WTC11 (cell line): ENCODE measurements at regions not wholly inside any gene's neighbourhood (a gene's known extent, or its start where the extent isn't known, plus 50 kb on each side); places are given as distances from the start of the nearest gene placed in this dataset.

Experiments
- ATAC-seq: fragments of 200-7000 bp; cut with Tn5 transposase; 2 replicates; pipeline ENCODE4 v1.10.0; 2021; ENCODE audit warnings: mild to moderate bottlenecking, moderate library complexity
- CTCF ChIA-PET: fragments of 300-600 bp; sonication (Branson Sonifier 250); formaldehyde crosslinking; loops from one replicate; lab custom pipeline; 2021; ENCODE audit warnings: antibody characterized with exemption; lab: Charles Lee
- POLR2A ChIA-PET: fragments of 350-600 bp; sonication (Branson Sonifier 250); formaldehyde crosslinking; loops from one replicate; lab custom pipeline; 2021; ENCODE audit warnings: antibody characterized with exemption; lab: Charles Lee
- DNase-seq: peaks from one replicate; pipeline ENCODE4 v3.0.0; 2021; ENCODE audit warnings: low spot score
- H3K27ac Mint-ChIP-seq: 2 replicates; pipeline ENCODE4 v1.8.0; 2021; ENCODE audit warnings: mixed read lengths
- H3K27me3 Mint-ChIP-seq: 2 replicates; pipeline ENCODE4 v1.8.0; 2021; ENCODE audit warnings: low read depth, mild to moderate bottlenecking, moderate library complexity, mixed read lengths
- H3K36me3 Mint-ChIP-seq: 2 replicates; pipeline ENCODE4 v1.8.0; 2021; ENCODE audit warnings: mixed read lengths
- H3K4me1 Mint-ChIP-seq: 2 replicates; pipeline ENCODE4 v1.8.0; 2022; ENCODE audit warnings: mixed read lengths
- H3K4me3 Mint-ChIP-seq: 2 replicates; pipeline ENCODE4 v1.8.0; 2021; ENCODE audit warnings: mild to moderate bottlenecking, moderate library complexity, mixed read lengths
- H3K9me3 Mint-ChIP-seq: 2 replicates; pipeline ENCODE4 v1.8.0; 2021; ENCODE audit warnings: mixed read lengths
- CBFB ChIP-seq: sonication (generic); formaldehyde crosslinking; IDR thresholded peaks from 2 replicates; pipeline ENCODE4 v1.8.1; 2022; ENCODE audit warnings: mild to moderate bottlenecking, low read depth, missing genetic modification reagents
- CREB1 ChIP-seq: sonication (generic); formaldehyde crosslinking; IDR thresholded peaks from 2 replicates; pipeline ENCODE4 v1.8.0; 2023; ENCODE audit warnings: mild to moderate bottlenecking, missing genetic modification reagents
- GTF2I ChIP-seq: fragments of 250-450 bp; sonication (Bioruptor Pico); conservative IDR thresholded peaks from 2 replicates; pipeline ENCODE4 v1.4.0; 2021; ENCODE audit warnings: mild to moderate bottlenecking
- JUN ChIP-seq: sonication (generic); formaldehyde crosslinking; IDR thresholded peaks from 2 replicates; pipeline ENCODE4 v1.8.0; 2023; ENCODE audit warnings: mild to moderate bottlenecking, missing genetic modification reagents
- KAT7 ChIP-seq: sonication (generic); formaldehyde crosslinking; IDR thresholded peaks from 2 replicates; pipeline ENCODE4 v1.8.1; 2023; ENCODE audit warnings: missing genetic modification reagents, mild to moderate bottlenecking, borderline replicate concordance
- NFE2L1 ChIP-seq: sonication (generic); formaldehyde crosslinking; IDR thresholded peaks from 2 replicates; pipeline ENCODE4 v1.8.1; 2023; ENCODE audit warnings: missing genetic modification reagents
- NFYB ChIP-seq: sonication (generic); formaldehyde crosslinking; conservative IDR thresholded peaks from 2 replicates; pipeline ENCODE4 v1.8.0; 2022; ENCODE audit warnings: low read depth, missing genetic modification reagents
- NR3C1 ChIP-seq: sonication (generic); formaldehyde crosslinking; conservative IDR thresholded peaks from 2 replicates; pipeline ENCODE4 v1.8.1; 2023; ENCODE audit warnings: low read depth, mild to moderate bottlenecking, missing genetic modification reagents
- SP1 ChIP-seq: sonication (generic); formaldehyde crosslinking; conservative IDR thresholded peaks from 2 replicates; pipeline ENCODE4 v1.8.1; 2022; ENCODE audit warnings: missing genetic modification reagents
- TEAD4 ChIP-seq: sonication (generic); formaldehyde crosslinking; IDR thresholded peaks from 2 replicates; pipeline ENCODE4 v1.8.0; 2022; ENCODE audit warnings: mild to moderate bottlenecking, missing genetic modification reagents
- TP53 ChIP-seq: sonication (generic); formaldehyde crosslinking; IDR thresholded peaks from 2 replicates; pipeline ENCODE4 v1.8.1; 2023; ENCODE audit warnings: mild to moderate bottlenecking, missing genetic modification reagents
- ZNF121 ChIP-seq: sonication (generic); formaldehyde crosslinking; IDR thresholded peaks from 2 replicates; pipeline ENCODE4 v1.8.0; 2023; ENCODE audit warnings: missing genetic modification reagents
- ZNF423 ChIP-seq: fragments of 250-450 bp; sonication (Bioruptor Pico); IDR thresholded peaks from 2 replicates; pipeline ENCODE4 v2.1.2; 2022; ENCODE audit warnings: mild to moderate bottlenecking, moderate library complexity
- ZNF671 ChIP-seq: fragments of 250-450 bp; sonication (Bioruptor Pico); IDR thresholded peaks from 2 replicates; pipeline ENCODE4 v1.8.0; 2021; ENCODE audit warnings: mild to moderate bottlenecking
- TF ChIP-seq, protein P1 (sequence below): sonication (generic); formaldehyde crosslinking; IDR thresholded peaks from 2 replicates; pipeline ENCODE4 v1.8.0; 2022; ENCODE audit warnings: mild to moderate bottlenecking, missing genetic modification reagents
- TF ChIP-seq, protein P2 (sequence below): fragments of 250-450 bp; sonication (Bioruptor Pico); IDR thresholded peaks from 2 replicates; pipeline ENCODE4 v1.9.0; 2021; ENCODE audit warnings: mild to moderate bottlenecking
- TF ChIP-seq, protein P3 (sequence below): sonication (generic); formaldehyde crosslinking; IDR thresholded peaks from 2 replicates; pipeline ENCODE4 v1.8.0; 2022; ENCODE audit warnings: missing genetic modification reagents
- TF ChIP-seq, protein P4 (sequence below): fragments of 250-450 bp; sonication (Bioruptor Pico); IDR thresholded peaks from 2 replicates; pipeline ENCODE4 v1.9.0; 2021; ENCODE audit warnings: moderate library complexity, mild to moderate bottlenecking, inconsistent platforms, borderline replicate concordance
- TF ChIP-seq, protein P5 (sequence below): sonication (generic); formaldehyde crosslinking; IDR thresholded peaks from 2 replicates; pipeline ENCODE4 v1.8.0; 2023; ENCODE audit warnings: missing genetic modification reagents, mild to moderate bottlenecking, borderline replicate concordance

DNA sequence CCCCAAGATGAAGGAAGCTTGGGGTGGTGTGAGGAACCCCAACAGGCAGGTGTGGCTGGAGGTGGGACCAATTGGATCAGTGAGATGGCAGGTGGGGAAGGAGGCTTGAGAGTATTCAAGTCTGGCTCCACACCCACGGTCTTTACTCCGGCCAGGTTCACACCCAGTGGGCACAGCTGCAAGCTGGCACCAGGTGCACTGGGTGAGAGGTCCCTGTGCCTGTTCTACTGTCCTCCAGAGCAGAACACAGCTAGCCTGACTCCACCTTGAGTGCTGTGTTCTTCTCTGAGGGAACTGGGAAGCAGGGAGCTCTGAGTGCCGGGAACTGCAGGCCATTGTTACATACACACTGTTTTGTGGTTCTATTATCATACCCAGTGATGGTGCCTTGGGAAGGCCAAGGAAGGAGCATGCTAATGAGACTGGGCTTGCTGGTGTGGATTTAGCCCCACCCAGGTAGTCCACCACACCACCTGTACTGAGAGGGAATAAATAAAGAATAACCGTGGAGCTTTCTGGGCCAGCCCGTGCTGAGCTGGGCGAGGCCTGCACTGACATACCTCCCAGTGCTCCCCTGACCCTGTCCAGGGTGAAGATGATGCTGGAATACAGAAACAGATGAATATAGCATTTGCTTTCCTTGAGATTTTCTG, 93.4 kb downstream of the ABHD5 start:
- Mint-ChIP-seq H3K4me1 (no peaks in the 10 kb centered on the region), H3K9me3 (peaks cover 9% of the 10 kb centered on the region), H3K27ac (no peak overlapping the region), H3K4me3 (no peak overlapping the region), H3K27me3 (peaks cover 3% of the 10 kb centered on the region), H3K36me3 (no peaks in the 10 kb centered on the region)
- CTCF ChIA-PET: interaction anchor here (0.8 kb wide), 1 partner anchor 71 kb away, joined by 3 read pairs; no protein-coding TSS in a partner anchor
- ATAC-seq (no peak), DNase-seq (no peak)
- no peak for TF ChIP-seq NR3C1 (CRISPR knock-in tag)
- TF ChIP-seq GTF2I (CRISPR knock-in tag): no peak
- TF ChIP-seq, protein P1, sequence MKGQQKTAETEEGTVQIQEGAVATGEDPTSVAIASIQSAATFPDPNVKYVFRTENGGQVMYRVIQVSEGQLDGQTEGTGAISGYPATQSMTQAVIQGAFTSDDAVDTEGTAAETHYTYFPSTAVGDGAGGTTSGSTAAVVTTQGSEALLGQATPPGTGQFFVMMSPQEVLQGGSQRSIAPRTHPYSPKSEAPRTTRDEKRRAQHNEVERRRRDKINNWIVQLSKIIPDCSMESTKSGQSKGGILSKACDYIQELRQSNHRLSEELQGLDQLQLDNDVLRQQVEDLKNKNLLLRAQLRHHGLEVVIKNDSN (CRISPR knock-in tag): no peak
- no peak for TF ChIP-seq CBFB
- TF ChIP-seq ZNF121 (CRISPR knock-in tag): no peak
- POLR2A ChIA-PET: no interaction called here

DNA sequence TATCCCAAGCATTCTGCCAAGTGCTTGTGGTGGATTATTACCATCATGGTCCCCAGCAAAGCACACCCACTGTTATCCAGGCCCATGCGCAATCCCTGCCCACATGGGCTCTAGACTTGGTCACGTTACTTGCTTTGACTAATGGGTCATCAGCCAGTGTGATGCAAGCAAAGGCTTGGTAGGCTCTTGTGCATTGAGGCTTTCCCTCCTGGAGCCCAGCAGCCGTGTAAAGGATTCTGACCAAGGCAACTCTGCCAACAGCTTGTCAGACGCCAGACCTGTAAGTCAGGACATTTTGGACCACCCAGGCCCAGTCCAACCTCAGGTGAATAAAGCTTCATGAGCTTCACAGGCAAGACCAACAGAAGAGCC, 93.9 kb downstream of the ABHD5 start:
- TF ChIP-seq ZNF671 (CRISPR knock-in tag): no peak
- no peak for TF ChIP-seq TP53 (CRISPR knock-in tag)
- TF ChIP-seq NFYB (CRISPR knock-in tag): no peak
- no peak for TF ChIP-seq TEAD4 (CRISPR knock-in tag)
- TF ChIP-seq, protein P2, sequence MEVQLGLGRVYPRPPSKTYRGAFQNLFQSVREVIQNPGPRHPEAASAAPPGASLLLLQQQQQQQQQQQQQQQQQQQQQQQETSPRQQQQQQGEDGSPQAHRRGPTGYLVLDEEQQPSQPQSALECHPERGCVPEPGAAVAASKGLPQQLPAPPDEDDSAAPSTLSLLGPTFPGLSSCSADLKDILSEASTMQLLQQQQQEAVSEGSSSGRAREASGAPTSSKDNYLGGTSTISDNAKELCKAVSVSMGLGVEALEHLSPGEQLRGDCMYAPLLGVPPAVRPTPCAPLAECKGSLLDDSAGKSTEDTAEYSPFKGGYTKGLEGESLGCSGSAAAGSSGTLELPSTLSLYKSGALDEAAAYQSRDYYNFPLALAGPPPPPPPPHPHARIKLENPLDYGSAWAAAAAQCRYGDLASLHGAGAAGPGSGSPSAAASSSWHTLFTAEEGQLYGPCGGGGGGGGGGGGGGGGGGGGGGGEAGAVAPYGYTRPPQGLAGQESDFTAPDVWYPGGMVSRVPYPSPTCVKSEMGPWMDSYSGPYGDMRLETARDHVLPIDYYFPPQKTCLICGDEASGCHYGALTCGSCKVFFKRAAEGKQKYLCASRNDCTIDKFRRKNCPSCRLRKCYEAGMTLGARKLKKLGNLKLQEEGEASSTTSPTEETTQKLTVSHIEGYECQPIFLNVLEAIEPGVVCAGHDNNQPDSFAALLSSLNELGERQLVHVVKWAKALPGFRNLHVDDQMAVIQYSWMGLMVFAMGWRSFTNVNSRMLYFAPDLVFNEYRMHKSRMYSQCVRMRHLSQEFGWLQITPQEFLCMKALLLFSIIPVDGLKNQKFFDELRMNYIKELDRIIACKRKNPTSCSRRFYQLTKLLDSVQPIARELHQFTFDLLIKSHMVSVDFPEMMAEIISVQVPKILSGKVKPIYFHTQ (CRISPR knock-in tag): no peak
- TF ChIP-seq, protein P3, sequence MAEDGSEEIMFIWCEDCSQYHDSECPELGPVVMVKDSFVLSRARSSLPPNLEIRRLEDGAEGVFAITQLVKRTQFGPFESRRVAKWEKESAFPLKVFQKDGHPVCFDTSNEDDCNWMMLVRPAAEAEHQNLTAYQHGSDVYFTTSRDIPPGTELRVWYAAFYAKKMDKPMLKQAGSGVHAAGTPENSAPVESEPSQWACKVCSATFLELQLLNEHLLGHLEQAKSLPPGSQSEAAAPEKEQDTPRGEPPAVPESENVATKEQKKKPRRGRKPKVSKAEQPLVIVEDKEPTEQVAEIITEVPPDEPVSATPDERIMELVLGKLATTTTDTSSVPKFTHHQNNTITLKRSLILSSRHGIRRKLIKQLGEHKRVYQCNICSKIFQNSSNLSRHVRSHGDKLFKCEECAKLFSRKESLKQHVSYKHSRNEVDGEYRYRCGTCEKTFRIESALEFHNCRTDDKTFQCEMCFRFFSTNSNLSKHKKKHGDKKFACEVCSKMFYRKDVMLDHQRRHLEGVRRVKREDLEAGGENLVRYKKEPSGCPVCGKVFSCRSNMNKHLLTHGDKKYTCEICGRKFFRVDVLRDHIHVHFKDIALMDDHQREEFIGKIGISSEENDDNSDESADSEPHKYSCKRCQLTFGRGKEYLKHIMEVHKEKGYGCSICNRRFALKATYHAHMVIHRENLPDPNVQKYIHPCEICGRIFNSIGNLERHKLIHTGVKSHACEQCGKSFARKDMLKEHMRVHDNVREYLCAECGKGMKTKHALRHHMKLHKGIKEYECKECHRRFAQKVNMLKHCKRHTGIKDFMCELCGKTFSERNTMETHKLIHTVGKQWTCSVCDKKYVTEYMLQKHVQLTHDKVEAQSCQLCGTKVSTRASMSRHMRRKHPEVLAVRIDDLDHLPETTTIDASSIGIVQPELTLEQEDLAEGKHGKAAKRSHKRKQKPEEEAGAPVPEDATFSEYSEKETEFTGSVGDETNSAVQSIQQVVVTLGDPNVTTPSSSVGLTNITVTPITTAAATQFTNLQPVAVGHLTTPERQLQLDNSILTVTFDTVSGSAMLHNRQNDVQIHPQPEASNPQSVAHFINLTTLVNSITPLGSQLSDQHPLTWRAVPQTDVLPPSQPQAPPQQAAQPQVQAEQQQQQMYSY: no peak
- no peak for TF ChIP-seq JUN (CRISPR knock-in tag)
- TF ChIP-seq SP1 (CRISPR knock-in tag): no peak
- DNase-seq: no peak
- no peak for ATAC-seq
- no peak overlapping the region for H3K27ac Mint-ChIP-seq
- H3K36me3 Mint-ChIP-seq: no peaks in the 10 kb centered on the region
- ChIA-PET POLR2A (no interaction called here), CTCF (no interaction called here)
- H3K27me3 Mint-ChIP-seq: peaks cover 3% of the 10 kb centered on the region
- H3K4me1 Mint-ChIP-seq: no peaks in the 10 kb centered on the region
- no peak overlapping the region for H3K4me3 Mint-ChIP-seq
- peaks cover 6% of the 10 kb centered on the region; the same call in 1 of the 2 replicates for H3K9me3 Mint-ChIP-seq

DNA sequence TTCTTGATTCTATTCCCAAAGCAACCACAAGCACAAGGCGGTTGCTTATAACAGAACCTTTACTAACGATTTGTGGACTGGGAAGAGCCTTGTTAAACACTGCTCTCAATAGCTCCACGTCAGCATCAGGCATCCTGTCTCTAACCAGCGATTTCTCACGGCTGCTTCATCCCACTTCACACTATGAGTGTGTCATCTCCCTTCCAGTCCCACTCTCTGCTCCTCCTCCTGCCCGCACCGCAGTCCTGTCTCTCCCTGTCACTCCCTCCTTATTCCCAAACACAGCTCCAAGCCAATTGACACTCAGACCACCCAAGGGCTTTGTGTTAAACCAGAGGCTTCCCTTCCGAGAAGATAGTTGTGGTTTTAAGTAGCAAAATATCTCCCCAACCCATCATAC, 94.8 kb downstream of the ABHD5 start:
- Mint-ChIP-seq H3K36me3 (no peaks in the 10 kb centered on the region), H3K4me3 (no peak overlapping the region), H3K27me3 (peaks cover 6% of the 10 kb centered on the region), H3K27ac (no peak overlapping the region), H3K9me3 (peaks cover under 1% of the 10 kb centered on the region; the same call in 1 of the 2 replicates), H3K4me1 (no peaks in the 10 kb centered on the region)
- DNase-seq (no peak), ATAC-seq (no peak)
- POLR2A ChIA-PET: no interaction called here
- CTCF ChIA-PET: interaction anchor here (0.8 to 1.0 kb wide), 2 partner anchors 17 to 70 kb away, joined by 3 to 4 read pairs; no protein-coding TSS in a partner anchor
- TF ChIP-seq CREB1 (CRISPR knock-in tag): no peak
- TF ChIP-seq ZNF423 (CRISPR knock-in tag): no peak
- TF ChIP-seq NFE2L1 (CRISPR knock-in tag): no peak
- TF ChIP-seq KAT7 (CRISPR knock-in tag): no peak
- TF ChIP-seq, protein P4, sequence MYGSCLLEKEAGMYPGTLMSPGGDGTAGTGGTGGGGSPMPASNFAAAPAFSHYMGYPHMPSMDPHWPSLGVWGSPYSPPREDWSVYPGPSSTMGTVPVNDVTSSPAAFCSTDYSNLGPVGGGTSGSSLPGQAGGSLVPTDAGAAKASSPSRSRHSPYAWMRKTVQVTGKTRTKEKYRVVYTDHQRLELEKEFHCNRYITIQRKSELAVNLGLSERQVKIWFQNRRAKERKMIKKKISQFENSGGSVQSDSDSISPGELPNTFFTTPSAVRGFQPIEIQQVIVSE (CRISPR knock-in tag): no peak
- TF ChIP-seq, protein P5, sequence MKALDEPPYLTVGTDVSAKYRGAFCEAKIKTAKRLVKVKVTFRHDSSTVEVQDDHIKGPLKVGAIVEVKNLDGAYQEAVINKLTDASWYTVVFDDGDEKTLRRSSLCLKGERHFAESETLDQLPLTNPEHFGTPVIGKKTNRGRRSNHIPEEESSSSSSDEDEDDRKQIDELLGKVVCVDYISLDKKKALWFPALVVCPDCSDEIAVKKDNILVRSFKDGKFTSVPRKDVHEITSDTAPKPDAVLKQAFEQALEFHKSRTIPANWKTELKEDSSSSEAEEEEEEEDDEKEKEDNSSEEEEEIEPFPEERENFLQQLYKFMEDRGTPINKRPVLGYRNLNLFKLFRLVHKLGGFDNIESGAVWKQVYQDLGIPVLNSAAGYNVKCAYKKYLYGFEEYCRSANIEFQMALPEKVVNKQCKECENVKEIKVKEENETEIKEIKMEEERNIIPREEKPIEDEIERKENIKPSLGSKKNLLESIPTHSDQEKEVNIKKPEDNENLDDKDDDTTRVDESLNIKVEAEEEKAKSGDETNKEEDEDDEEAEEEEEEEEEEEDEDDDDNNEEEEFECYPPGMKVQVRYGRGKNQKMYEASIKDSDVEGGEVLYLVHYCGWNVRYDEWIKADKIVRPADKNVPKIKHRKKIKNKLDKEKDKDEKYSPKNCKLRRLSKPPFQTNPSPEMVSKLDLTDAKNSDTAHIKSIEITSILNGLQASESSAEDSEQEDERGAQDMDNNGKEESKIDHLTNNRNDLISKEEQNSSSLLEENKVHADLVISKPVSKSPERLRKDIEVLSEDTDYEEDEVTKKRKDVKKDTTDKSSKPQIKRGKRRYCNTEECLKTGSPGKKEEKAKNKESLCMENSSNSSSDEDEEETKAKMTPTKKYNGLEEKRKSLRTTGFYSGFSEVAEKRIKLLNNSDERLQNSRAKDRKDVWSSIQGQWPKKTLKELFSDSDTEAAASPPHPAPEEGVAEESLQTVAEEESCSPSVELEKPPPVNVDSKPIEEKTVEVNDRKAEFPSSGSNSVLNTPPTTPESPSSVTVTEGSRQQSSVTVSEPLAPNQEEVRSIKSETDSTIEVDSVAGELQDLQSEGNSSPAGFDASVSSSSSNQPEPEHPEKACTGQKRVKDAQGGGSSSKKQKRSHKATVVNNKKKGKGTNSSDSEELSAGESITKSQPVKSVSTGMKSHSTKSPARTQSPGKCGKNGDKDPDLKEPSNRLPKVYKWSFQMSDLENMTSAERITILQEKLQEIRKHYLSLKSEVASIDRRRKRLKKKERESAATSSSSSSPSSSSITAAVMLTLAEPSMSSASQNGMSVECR (CRISPR knock-in tag): no peak
